Activated CD4-positive, alpha-beta T cell treated with anti-CD3 and anti-CD28 coated beads, Interleukin-2, amount 10 ng/mL, durations not matched to agents 7 days and 5 days (primary cell): ENCODE measurements at regions not wholly inside any gene's neighbourhood (a gene's known extent, or its start where the extent isn't known, plus 50 kb on each side); places are given as distances from the start of the nearest gene placed in this dataset.

Experiments used
- CTCF ChIA-PET: fragments of 350-600 bp; sonication (Branson Sonifier 250); formaldehyde crosslinking; loops from one replicate; lab custom pipeline; 2021; ENCODE audit warnings: antibody characterized with exemption; lab: Charles Lee
- POLR2A ChIA-PET: fragments of 350-600 bp; sonication (Branson Sonifier 250); formaldehyde crosslinking; loops from one replicate; lab custom pipeline; 2021; ENCODE audit warnings: antibody characterized with exemption; lab: Charles Lee
- DNase-seq: peaks from one replicate; pipeline ENCODE4 v3.0.0-alpha.2; 2020
- H3K27ac Mint-ChIP-seq: one replicate; pipeline ENCODE4 v1.8.0; 2021; ENCODE audit warnings: mild to moderate bottlenecking, moderate library complexity, mixed read lengths
- H3K27me3 Mint-ChIP-seq: one replicate; pipeline ENCODE4 v1.8.0; 2021; ENCODE audit warnings: mixed read lengths
- H3K36me3 Mint-ChIP-seq: one replicate; pipeline ENCODE4 v1.8.0; 2021; ENCODE audit warnings: low read depth, mixed read lengths
- H3K4me1 Mint-ChIP-seq: one replicate; pipeline ENCODE4 v1.8.0; 2021; ENCODE audit warnings: mixed read lengths
- H3K4me3 Mint-ChIP-seq: one replicate; pipeline ENCODE4 v1.8.0; 2021; ENCODE audit warnings: mild to moderate bottlenecking, moderate library complexity, mixed read lengths
- H3K9me3 Mint-ChIP-seq: one replicate; pipeline ENCODE4 v1.8.0; 2021; ENCODE audit warnings: mixed read lengths

DNA sequence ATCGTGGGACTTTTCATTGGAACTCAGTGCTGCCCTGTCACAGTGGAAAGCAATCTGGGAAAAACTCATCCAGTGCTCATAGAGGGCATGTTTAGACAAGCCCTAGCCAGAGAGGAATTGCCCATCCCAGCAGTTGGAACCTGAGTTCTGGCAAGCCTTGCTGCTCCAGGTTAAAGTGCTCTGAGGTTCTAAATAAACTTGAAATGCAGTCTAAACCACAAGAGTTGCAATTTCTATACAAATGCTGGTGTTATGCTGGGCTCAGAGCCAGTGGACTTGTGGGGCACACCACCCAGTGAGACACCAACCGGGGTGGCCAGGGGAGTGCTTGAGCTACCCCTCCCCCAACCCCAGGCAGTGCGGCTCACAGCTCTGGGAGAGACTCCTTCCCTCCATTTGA, 142.8 kb upstream of the PPP1R2C start:
- no peaks in the 10 kb centered on the region for H3K27me3 Mint-ChIP-seq
- H3K4me3 Mint-ChIP-seq, result no peak overlapping the region
- no peaks in the 10 kb centered on the region for H3K4me1 Mint-ChIP-seq
- H3K36me3 Mint-ChIP-seq, result peaks cover 7% of the 10 kb centered on the region
- no peak for DNase-seq
- peaks cover 3% of the 10 kb centered on the region for H3K9me3 Mint-ChIP-seq
- POLR2A ChIA-PET, result no interaction called here
- no peak overlapping the region for H3K27ac Mint-ChIP-seq
- CTCF ChIA-PET, result interaction anchor here (1.5 kb wide), 1 partner anchor 24 kb away, joined by 3 read pairs; no protein-coding TSS in a partner anchor

DNA sequence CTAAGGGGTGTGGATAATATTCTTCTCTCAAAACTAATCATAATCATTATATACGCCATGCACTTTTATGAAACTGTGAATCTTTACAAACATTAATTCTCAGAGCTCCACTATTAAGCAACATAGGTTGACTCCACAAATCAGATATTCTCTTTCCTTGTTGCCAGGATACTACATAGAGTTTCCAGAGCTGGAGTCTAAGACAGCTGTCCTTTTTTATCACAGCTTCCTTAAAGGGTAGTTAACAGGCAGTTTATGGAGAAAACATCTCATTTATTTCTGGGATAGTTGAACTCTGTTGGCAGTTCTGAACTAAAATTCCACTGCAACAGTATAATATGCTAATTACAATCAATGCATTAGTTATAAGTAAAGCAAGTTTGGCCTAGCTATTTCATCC, 152.1 kb upstream of the PPP1R2C start:
- Mint-ChIP-seq H3K36me3 (peaks cover 12% of the 10 kb centered on the region), H3K27me3 (no peaks in the 10 kb centered on the region), H3K9me3 (peaks cover 8% of the 10 kb centered on the region), H3K4me1 (peaks cover 18% of the 10 kb centered on the region), H3K27ac (no peak overlapping the region), H3K4me3 (no peak overlapping the region)
- ChIA-PET CTCF (interaction anchor here (1.6 kb wide), 1 partner anchor 38 kb away, joined by 4 read pairs; no protein-coding TSS in a partner anchor), POLR2A (no interaction called here)
- DNase-seq, result no peak

DNA sequence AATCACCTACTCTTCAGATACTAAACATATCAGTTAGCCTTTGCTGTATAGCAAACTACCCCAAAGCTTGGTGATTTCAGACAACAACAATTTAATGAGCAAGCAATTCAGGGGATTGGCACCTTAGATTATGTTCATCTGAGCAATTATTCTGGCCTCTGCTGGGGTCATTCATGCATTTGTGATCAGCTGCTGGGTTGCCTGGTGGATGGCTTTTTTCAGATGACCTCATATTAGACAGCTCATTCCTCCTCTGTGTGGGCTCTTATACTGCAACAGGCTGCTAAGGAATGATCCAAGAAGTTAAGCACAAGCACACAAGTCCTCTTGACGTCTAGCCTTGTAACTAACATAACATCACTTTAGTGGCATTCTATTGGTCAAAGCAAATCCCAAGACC, 153.0 kb upstream of the PPP1R2C start:
- POLR2A ChIA-PET, result no interaction called here
- no peak for DNase-seq
- H3K4me3 Mint-ChIP-seq, result no peak overlapping the region
- CTCF ChIA-PET, result interaction anchor here (1.2 kb wide), 1 partner anchor 9 kb away, joined by 3 read pairs; no protein-coding TSS in a partner anchor
- H3K27me3 Mint-ChIP-seq, result no peaks in the 10 kb centered on the region
- peaks cover 12% of the 10 kb centered on the region for H3K36me3 Mint-ChIP-seq
- peaks cover 8% of the 10 kb centered on the region for H3K9me3 Mint-ChIP-seq
- no peak overlapping the region for H3K27ac Mint-ChIP-seq
- peaks cover 23% of the 10 kb centered on the region for H3K4me1 Mint-ChIP-seq

DNA sequence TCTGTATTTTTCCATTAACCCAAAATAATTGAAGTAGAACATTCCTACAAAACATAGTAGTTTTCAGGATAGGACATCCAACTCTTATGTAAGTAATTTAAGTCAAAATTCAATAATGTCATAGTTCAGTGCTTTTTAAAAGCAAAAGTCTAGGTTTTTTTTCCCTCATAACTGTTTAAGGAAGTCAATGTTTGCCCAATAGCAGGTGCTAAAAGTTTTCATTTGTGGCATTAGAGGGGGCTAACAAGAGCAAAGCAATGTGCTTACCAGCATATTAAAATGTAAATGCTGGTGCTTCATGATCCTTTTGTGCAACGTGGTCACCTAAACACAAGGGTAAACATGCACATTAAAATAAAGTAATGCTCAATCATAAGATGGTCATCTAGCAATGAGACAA, 155.2 kb upstream of the PPP1R2C start:
- peaks cover 15% of the 10 kb centered on the region for H3K36me3 Mint-ChIP-seq
- DNase-seq, result no peak
- H3K27me3 Mint-ChIP-seq, result no peaks in the 10 kb centered on the region
- peaks cover 8% of the 10 kb centered on the region for H3K9me3 Mint-ChIP-seq
- CTCF ChIA-PET, result no interaction called here
- peak overlapping the region; percentile 88 for H3K27ac Mint-ChIP-seq
- no peak overlapping the region for H3K4me3 Mint-ChIP-seq
- H3K4me1 Mint-ChIP-seq, result peaks cover 23% of the 10 kb centered on the region
- POLR2A ChIA-PET, result no interaction called here

DNA sequence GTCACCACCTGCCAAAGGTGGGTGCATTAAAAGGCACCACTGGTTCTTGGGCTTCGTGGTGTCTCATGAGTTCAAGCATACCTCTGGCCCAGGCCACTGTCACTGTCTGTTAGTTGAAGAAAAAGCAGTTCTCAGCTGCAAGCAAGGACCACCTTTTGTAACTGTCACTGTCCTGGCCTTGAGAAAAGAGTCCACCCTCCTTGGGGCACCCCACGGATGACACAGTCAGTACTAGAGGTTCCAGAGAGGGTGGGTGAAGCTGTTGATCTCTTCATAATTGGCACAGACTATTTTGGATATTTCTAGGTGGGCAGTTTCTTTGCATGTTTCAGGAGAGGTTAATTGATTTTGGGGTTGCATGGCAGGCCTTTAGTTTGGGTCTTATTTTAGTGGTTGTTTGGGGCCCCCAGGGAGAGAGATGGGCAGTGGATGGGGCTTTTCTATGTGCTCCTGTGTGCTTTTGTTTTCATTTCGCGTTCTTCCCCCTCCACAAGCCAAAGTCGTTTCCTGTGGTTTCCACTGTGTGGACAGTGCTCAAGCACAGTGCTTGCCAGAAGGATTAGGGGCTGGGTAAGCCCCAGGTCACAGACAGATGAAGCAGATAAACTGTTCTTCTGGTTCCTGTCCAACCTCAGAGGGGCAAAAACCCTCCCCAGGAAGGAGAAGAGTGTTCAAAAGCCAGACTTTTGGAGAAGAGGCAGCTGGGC, 156.2 kb upstream of the PPP1R2C start:
- H3K36me3 Mint-ChIP-seq, result peaks cover 22% of the 10 kb centered on the region
- peak overlapping the region; percentile 17 for H3K4me3 Mint-ChIP-seq
- CTCF ChIA-PET, result interaction anchor here (0.9 kb wide), 1 partner anchor 10 kb away, joined by 4 read pairs; no protein-coding TSS in a partner anchor
- no peaks in the 10 kb centered on the region for H3K27me3 Mint-ChIP-seq
- peaks cover 28% of the 10 kb centered on the region for H3K4me1 Mint-ChIP-seq
- H3K27ac Mint-ChIP-seq, result peak overlapping the region; percentile 88
- POLR2A ChIA-PET, result no interaction called here
- H3K9me3 Mint-ChIP-seq, result peaks cover 15% of the 10 kb centered on the region
- peak; percentile 42 for DNase-seq

DNA sequence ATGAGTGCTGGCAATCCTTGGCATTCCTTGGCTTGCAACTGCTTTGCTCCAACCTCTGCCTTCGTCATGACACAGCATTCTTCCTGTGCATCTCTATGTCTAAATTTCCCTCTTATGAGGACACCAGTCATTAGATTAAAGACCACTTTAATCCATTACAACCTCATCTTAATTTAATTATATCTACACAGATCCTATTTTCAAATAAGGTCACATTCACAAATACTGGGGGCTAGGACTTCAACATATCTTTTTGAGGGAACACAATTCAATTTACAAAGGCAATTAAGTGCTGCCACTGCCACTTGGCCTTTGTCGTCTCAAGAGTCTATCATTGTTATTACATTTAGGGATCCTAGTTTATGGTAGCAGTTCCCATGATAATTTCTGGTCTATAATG, 163.7 kb upstream of the PPP1R2C start:
- Mint-ChIP-seq H3K27me3 (no peaks in the 10 kb centered on the region), H3K4me3 (no peak overlapping the region), H3K27ac (peak overlapping the region; percentile 96), H3K4me1 (peaks cover 69% of the 10 kb centered on the region), H3K36me3 (peaks cover 36% of the 10 kb centered on the region), H3K9me3 (peaks cover 21% of the 10 kb centered on the region)
- ChIA-PET CTCF (no interaction called here), POLR2A (no interaction called here)
- DNase-seq, result no peak

DNA sequence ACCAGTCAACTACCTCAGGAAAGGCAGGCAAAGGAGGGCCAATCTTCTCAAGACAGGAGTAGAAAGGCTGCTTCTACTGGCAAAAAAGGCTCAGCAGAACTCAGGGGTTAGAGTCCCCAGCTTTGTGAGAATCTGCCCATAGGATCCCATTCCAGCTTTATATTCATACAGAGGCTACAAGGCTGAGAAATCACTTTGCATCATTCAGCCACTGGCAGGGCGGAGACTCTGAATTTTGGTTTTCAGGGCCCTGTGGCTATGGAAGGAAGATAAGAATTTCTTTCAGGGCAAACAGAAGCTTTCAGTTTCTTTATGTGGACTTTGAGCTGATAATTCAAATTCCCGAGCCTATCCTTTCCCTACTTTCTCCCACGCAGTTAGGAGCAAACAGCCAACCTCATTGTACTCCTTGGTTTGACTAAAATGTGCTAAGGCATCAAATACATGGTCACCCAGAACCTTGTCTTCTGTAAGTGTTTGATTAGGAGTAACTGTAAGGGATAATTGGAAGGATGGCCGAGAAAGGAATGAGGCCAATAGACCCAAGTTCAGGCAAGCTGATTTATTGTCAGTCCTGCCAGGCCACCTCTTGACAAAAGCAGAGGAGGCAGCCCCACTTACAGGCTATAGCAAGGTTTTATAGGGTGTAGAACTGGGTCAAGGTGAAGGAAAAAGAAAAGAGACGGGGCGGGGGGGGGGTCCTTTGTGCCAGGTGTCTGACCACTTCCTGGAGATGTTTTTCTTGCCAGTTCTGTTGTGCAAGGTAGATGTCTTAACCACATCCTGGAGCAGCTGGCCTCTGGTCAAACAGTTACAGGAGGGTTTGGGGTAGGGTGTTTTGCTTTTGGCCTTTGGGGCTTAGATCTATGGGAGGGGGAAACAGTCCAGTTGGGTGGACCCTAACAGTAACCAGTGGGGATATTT, 165.3 kb upstream of the PPP1R2C start:
- ChIA-PET POLR2A (no interaction called here), CTCF (interaction anchor here (0.6 to 1.1 kb wide), 5 partner anchors 13 to 1043 kb away, joined by 3 to 5 read pairs (median 3); no protein-coding TSS in a partner anchor)
- peaks cover 83% of the 10 kb centered on the region for H3K4me1 Mint-ChIP-seq
- peak overlapping the region; percentile 40 for H3K4me3 Mint-ChIP-seq
- peak; percentile 47 for DNase-seq
- H3K9me3 Mint-ChIP-seq, result peaks cover 25% of the 10 kb centered on the region
- H3K36me3 Mint-ChIP-seq, result peaks cover 42% of the 10 kb centered on the region
- peak overlapping the region; percentile 96 for H3K27ac Mint-ChIP-seq
- H3K27me3 Mint-ChIP-seq, result no peaks in the 10 kb centered on the region

DNA sequence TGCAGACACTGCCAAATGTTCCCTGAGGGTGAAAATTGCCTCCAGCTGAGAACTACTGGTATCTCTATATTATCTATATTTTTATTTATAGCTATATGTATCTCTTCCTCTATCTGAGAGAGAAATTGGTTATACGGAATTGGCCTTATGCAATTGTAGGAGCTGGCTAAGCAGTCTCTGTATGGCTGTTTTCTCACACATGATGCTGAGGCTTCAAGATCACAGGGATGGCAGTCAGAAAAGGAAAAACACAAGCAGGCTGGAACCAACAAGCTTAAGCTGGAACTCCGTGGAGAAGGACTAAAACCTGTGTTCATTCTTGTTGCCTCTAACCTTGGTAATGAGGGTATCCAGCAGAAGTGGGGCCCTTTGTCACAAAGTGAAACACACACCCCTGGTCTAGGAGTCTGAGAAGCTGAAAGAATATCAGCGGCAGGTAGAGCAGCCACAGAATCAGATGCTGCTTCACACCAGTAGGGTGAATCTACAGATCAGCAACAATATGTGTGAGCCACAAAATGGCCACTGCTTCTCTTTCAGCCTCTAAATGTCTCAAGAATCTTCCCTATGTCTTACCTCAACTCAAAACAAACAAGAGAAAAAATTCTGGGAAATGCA, 166.5 kb upstream of the PPP1R2C start:
- Mint-ChIP-seq H3K4me3 (no peak overlapping the region), H3K27me3 (no peaks in the 10 kb centered on the region), H3K9me3 (peaks cover 27% of the 10 kb centered on the region), H3K27ac (peak overlapping the region; percentile 96), H3K4me1 (peaks cover 85% of the 10 kb centered on the region), H3K36me3 (peaks cover 44% of the 10 kb centered on the region)
- CTCF ChIA-PET, result interaction anchor here (0.8 to 1.4 kb wide), 3 partner anchors 10 to 1044 kb away, joined by 3 to 4 read pairs (median 3); no protein-coding TSS in a partner anchor
- POLR2A ChIA-PET, result no interaction called here
- peak; percentile 12 for DNase-seq

DNA sequence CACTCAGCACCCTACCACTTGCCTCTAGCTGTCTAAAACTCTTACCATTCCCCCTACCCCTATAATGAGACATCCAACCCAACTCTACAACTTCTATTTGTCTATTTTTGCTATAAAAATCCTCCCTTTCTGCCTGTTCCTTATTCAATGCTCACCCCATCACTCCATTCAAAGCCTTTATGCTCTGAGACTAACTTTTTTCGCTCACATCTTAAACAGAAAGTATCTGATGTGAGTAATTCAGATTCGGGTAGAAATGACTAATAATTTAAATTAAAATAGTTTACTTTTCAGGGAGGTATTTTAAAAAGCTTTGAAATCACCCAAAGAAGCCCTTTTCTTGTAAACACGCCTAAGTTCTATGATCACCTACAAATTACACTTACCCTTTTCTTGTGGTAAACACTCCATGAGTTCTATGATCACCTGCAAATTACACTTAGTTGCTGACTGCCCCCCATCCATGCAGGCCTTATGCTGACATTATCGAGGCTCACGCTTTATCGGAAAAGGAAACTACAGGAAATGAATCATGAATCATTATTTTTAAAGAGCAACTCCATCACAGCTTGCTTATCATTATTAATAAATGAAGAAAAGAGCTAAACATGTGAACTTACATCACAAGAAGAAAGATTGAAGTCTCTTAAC, 168.7 kb upstream of the PPP1R2C start:
- Mint-ChIP-seq H3K27ac (peak overlapping the region; percentile 96), H3K27me3 (no peaks in the 10 kb centered on the region), H3K9me3 (peaks cover 24% of the 10 kb centered on the region), H3K36me3 (peaks cover 38% of the 10 kb centered on the region), H3K4me1 (peaks cover 72% of the 10 kb centered on the region), H3K4me3 (peak overlapping the region; percentile 42)
- ChIA-PET POLR2A (no interaction called here), CTCF (no interaction called here)
- DNase-seq, result no peak

DNA sequence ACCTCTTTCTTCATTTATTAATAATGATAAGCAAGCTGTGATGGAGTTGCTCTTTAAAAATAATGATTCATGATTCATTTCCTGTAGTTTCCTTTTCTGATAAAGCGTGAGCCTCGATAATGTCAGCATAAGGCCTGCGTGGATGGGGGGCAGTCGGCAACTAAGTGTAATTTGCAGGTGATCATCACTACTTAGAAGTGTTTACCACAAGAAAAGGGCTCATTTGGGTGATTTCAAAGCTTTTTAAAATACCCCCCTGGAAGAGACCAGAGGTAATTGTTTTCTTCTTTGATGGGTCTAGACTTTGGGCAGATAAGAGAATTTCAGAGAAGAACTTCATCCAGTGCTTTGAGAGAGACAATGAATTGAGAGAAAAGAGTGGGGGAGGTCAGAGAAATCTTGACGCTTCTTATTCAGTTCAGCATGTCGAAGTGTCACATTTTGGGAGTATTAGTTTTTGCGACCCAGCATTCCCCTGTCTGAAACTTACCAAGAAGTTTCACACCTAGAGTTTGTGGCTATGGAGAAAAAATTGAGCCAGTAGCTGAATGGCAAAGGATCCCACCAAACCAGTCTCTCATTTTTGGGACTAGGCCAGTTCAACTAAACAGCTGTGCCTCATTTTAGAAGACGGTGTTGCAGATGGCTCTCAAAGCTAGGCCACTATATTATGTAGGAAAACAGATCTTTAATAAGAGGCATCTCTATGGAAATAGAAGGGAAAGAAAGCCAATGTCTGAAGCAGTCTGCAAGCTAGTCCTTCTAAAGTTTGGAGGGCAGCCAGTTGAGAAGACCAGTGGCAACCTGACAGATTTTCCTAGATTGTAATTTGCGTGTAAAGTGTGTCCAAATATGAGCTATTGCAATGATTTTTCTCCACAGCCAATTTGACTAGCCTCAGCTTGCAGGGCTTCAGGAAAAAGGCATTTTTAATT, 171.0 kb upstream of the PPP1R2C start:
- Mint-ChIP-seq H3K4me1 (peaks cover 57% of the 10 kb centered on the region), H3K27ac (peak overlapping the region; percentile 54), H3K9me3 (peaks cover 24% of the 10 kb centered on the region), H3K4me3 (no peak overlapping the region), H3K36me3 (peaks cover 33% of the 10 kb centered on the region), H3K27me3 (no peaks in the 10 kb centered on the region)
- no peak for DNase-seq
- POLR2A ChIA-PET, result interaction anchor here (0.6 kb wide), 1 partner anchor 38 kb away, joined by 3 read pairs; no protein-coding TSS in a partner anchor
- CTCF ChIA-PET, result no interaction called here

DNA sequence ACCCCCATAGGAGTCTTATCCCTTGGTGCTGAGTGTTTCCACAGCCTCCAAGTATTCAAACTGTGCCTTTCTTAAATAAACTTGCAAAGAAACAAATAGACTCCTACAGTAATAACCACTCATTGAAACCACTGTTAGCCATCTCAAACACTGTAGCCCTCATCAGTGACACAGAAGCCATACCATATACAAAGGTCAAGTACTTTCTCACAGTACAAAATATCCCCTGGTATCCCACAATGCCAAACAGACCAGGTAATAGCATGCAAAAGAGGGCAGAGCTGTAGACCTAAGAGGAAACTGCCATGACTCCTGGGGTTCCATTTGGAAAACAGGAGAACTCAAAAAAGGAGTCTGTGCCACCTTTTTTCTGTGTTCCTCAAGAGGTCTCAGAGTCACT, 173.8 kb upstream of the PPP1R2C start:
- H3K36me3 Mint-ChIP-seq, result peaks cover 22% of the 10 kb centered on the region
- CTCF ChIA-PET, result no interaction called here
- POLR2A ChIA-PET, result no interaction called here
- no peak overlapping the region for H3K4me3 Mint-ChIP-seq
- H3K27ac Mint-ChIP-seq, result no peak overlapping the region
- DNase-seq, result no peak
- H3K27me3 Mint-ChIP-seq, result no peaks in the 10 kb centered on the region
- peaks cover 12% of the 10 kb centered on the region for H3K9me3 Mint-ChIP-seq
- H3K4me1 Mint-ChIP-seq, result peaks cover 36% of the 10 kb centered on the region
